ENCODE measurements at regions not wholly inside any gene's neighbourhood (a gene's known extent, or its start where the extent isn't known, plus 50 kb on each side); places are given as distances from the start of the nearest gene placed in this dataset.
"Not testable (repeated sequence)": the region's sequence is repeated elsewhere in the genome, so short reads cannot be mapped to it uniquely, and the experiment has no call there.

- DNase-seq (no peak), FAIRE-seq (no peak), ATAC-seq (no peak)
- H3K27me3 ChIP-seq = no peaks in the 10 kb centered on the region
- H3K4me3 ChIP-seq = no peak overlapping the region
- H3K27ac ChIP-seq = no peak overlapping the region
- no peaks in the 10 kb centered on the region for H3K36me3 ChIP-seq
- 60 to 65% methylated on average over 11 of the region's 11 CpGs for WGBS, 2 donors
- no peak for TF ChIP-seq CTCF (IDR thresholded peaks at IDR 0.05)
- H3K9me3 ChIP-seq = no peaks in the 10 kb centered on the region
- intact Hi-C loops (cut with DNase I) = no loop called here
- H3K4me1 ChIP-seq = no peaks in the 10 kb centered on the region
Observed at GRCh38 chr4:154024097-154024694, 235.3 kb upstream of the SFRP2 start.

- ATAC-seq; H3K4me1 ChIP-seq; H3K27ac ChIP-seq; H3K27me3 ChIP-seq; intact Hi-C loops (cut with DNase I); H3K9me3 ChIP-seq; H3K36me3 ChIP-seq; H3K4me3 ChIP-seq; FAIRE-seq; DNase-seq: not testable (repeated sequence)
- 75 to 82% methylated on average over 15 of the region's 15 CpGs for WGBS, 2 donors
Observed at GRCh38 chr4:154023671-154024070, 234.8 kb upstream of the SFRP2 start.

GRCh38 chr4:154019811-154020210, 230.9 kb upstream of the SFRP2 start:
- ATAC-seq (no peak), DNase-seq (no peak), FAIRE-seq (no peak)
- Histone ChIP-seq H3K4me1 (no peaks in the 10 kb centered on the region), H3K27ac (no peak overlapping the region), H3K4me3 (no peak overlapping the region), H3K36me3 (no peaks in the 10 kb centered on the region), H3K9me3 (no peaks in the 10 kb centered on the region), H3K27me3 (no peaks in the 10 kb centered on the region)
- TF ChIP-seq CTCF (IDR thresholded peaks at IDR 0.05) = no peak
- 82 to 89% methylated on average over 7 of the region's 7 CpGs for WGBS, 2 donors
- intact Hi-C loops (cut with DNase I) = no loop called here

GRCh38 chr4:154018659-154019058, 229.8 kb upstream of the SFRP2 start:
- no peaks in the 10 kb centered on the region for H3K36me3 ChIP-seq
- H3K4me3 ChIP-seq = no peak overlapping the region
- H3K27me3 ChIP-seq = no peaks in the 10 kb centered on the region
- intact Hi-C loops (cut with DNase I) = no loop called here
- no peak for DNase-seq
- TF ChIP-seq CTCF (IDR thresholded peaks at IDR 0.05) = no peak
- WGBS, 2 donors = 64 to 67% methylated on average over 4 of the region's 4 CpGs
- no peaks in the 10 kb centered on the region for H3K4me1 ChIP-seq
- ATAC-seq = no peak
- FAIRE-seq = no peak
- no peaks in the 10 kb centered on the region for H3K9me3 ChIP-seq
- H3K27ac ChIP-seq = no peak overlapping the region

- H3K36me3 ChIP-seq = no peaks in the 10 kb centered on the region
- TF ChIP-seq CTCF (IDR thresholded peaks at IDR 0.05) = no peak
- H3K9me3 ChIP-seq = no peaks in the 10 kb centered on the region
- intact Hi-C loops (cut with DNase I) = no loop called here
- ATAC-seq (no peak), DNase-seq (no peak), FAIRE-seq (no peak)
- no peak overlapping the region for H3K4me3 ChIP-seq
- H3K4me1 ChIP-seq = no peaks in the 10 kb centered on the region
- no peak overlapping the region for H3K27ac ChIP-seq
- H3K27me3 ChIP-seq = no peaks in the 10 kb centered on the region
- WGBS, 2 donors = 83 to 91% methylated on average over 3 of the region's 3 CpGs
Observed at GRCh38 chr4:154015578-154015977, 226.7 kb upstream of the SFRP2 start.
